GM12864 (cell line): ENCODE measurements at regions not wholly inside any gene's neighbourhood (a gene's known extent, or its start where the extent isn't known, plus 50 kb on each side); places are given as distances from the start of the nearest gene placed in this dataset.

Experiments used
- DNase-seq: peaks from one replicate; pipeline ENCODE4 v3.0.0-alpha.2; 2011; ENCODE audit warnings: low read depth
- H3K4me3 ChIP-seq: 2 replicates; pipeline ENCODE4 v1.5.1; 2011; ENCODE audit warnings: mild to moderate bottlenecking, low read depth, low read length, control low read depth
- CTCF ChIP-seq: IDR thresholded peaks from 2 replicates; pipeline ENCODE4 v1.5.1; 2011; ENCODE audit warnings: low read depth, mild to moderate bottlenecking, moderate library complexity, low read length, control low read depth, inconsistent platforms; ENCODE audit errors: missing control alignments

- no peak for DNase-seq
- H3K4me3 ChIP-seq: no peak overlapping the region
- TF ChIP-seq CTCF: no peak
Measured at GRCh38 chr1:173421286-173421685, 55.8 kb upstream of the PRDX6 start.

- no peak for DNase-seq
- no peak for TF ChIP-seq CTCF
- H3K4me3 ChIP-seq: no peak overlapping the region
Measured at GRCh38 chr1:173421789-173422188, 55.3 kb upstream of the PRDX6 start.

DNA sequence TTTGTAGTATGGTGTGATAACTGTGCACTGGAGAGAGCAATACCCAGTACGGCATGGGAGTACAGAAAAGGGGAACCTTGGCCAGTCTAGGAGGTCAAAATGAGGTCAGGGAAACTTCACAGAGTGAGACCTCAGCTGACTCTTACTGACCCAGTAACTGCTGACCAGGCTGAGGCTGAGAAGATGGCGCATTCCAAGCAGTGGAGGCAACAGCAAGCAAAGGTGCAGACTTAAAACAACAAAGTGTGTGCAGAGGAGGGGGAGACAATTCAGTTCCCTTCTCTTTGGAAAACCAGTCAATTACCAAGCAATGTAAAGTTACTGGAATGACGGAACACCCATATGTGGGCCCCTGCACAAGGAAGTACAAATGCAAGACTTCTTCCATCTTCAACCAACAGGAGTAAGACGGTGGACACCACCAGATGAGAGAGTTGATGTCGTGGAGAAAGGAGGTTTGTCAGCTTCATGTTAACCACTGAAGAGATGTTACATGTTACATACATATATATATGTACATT lies 54.6 kb upstream of the PRDX6 start:
- no peak for DNase-seq
- H3K4me3 ChIP-seq: no peak overlapping the region
- TF ChIP-seq CTCF: no peak

DNA sequence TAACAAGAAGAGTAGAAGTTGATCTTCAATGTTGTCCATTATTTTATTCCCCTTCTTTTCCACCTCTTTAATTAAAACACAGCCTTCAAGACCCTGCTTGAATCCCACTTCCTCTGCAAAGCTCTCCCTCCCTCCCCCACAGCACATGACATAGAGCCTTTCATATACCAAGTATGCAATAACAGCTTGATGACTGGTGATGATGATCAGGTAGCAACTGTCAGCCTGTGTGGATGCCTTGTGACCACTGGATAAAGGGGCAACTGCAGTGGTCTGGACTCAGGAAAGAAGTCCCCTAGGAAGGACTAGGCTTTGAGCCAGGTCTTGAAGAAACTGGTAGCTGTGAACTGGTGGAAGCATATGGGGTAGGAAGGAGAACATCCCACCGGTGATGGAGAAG lies 53.8 kb upstream of the PRDX6 start:
- TF ChIP-seq CTCF: no peak
- DNase-seq: no peak
- H3K4me3 ChIP-seq: no peak overlapping the region

DNA sequence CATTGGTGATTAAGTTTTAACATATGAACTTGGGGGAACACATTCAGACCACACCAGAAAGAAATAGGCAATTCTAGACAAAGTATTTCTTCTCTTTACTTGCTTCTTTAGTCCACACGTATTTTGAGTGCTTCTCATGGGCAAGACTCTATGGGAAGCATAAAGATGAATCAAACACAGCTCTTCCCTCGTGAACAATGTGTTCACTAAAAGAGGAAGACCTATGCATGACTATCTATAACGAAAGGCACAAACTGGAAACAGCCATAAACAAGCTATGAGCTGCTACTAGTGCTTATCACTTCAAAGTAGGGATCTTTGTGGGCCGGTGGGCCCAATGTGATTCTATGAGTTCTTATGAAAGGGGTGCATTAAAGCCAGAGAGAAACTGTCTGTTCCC lies 53.0 kb upstream of the PRDX6 start:
- no peak for TF ChIP-seq CTCF
- DNase-seq: no peak

DNA sequence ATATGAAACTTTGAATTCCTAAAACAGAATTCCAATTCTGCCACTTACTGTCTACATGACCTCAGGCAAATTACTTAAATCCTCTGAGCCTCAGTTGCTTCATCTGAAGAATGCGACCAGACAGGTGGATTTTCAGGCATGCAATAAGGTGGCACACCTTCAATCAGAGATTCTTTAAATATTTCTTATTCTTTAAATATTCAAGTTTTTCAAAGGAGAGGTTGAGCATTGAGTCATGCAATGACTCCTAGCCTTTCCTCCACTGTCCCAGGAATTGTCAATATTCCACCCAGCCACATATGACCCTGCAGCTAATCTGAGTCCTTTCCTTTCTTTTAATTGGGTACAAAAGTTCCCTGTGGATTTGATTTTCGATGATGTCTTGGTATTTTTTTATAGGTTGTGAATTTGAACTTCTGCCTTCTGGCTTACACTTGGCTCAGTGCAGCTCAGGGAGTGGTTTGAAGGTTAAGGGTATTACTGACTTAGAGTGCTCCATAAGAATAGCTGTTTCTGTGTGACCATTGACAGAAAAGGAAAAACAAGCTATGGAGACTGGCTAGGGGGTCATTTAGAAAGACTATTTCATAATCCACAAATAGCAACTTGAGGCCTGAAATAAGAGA lies 52.2 kb upstream of the PRDX6 start:
- no peak for DNase-seq
- TF ChIP-seq CTCF: no peak
- no peak overlapping the region for H3K4me3 ChIP-seq

More for the DNA sequence above, 53.0 kb upstream of the PRDX6 start:
- no peak overlapping the region for H3K4me3 ChIP-seq

GRCh38 chr1:173426057-173426456 lies 51.1 kb upstream of the PRDX6 start:
- TF ChIP-seq CTCF: no peak
- DNase-seq: no peak
- no peak overlapping the region for H3K4me3 ChIP-seq
